HG02943 (cell line): ENCODE measurements at regions not wholly inside any gene's neighbourhood (a gene's known extent, or its start where the extent isn't known, plus 50 kb on each side); places are given as distances from the start of the nearest gene placed in this dataset.

Source experiments
- ATAC-seq: cut with Tn5 transposase; IDR thresholded peaks from one replicate; pipeline ENCODE4 v1.9.1; 2021; ENCODE audit warnings: mild to moderate bottlenecking, low read depth, moderate library complexity; ENCODE audit not compliant: unreplicated experiment

DNA sequence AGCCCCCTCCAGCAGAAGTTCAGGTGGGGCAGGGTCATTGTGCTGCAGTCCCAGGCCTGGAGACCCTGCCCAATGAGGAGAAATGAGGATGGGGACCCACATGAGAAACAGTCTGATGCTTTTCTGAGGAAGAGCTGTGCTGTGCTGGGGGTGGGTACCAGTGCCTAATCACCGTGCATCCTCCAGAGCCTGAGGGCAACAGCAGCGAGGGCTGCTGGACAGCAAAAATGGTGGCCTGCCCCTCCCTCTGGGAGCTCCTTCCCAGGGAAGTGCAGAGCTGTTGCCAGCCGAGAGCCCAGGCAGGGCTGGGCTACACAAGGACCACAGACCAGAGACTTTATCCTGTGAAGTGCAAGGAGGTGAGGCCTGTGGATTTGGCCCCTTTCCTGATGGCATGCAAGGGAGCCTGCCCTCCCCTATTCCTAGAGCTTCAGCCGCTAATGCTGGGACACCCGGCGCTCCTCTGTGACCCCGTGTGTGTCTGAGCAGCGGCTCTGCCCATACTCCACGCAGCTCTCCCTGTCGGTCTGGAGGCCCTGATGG, 134.8 kb downstream of the DSEL start:
- no peak for ATAC-seq

DNA sequence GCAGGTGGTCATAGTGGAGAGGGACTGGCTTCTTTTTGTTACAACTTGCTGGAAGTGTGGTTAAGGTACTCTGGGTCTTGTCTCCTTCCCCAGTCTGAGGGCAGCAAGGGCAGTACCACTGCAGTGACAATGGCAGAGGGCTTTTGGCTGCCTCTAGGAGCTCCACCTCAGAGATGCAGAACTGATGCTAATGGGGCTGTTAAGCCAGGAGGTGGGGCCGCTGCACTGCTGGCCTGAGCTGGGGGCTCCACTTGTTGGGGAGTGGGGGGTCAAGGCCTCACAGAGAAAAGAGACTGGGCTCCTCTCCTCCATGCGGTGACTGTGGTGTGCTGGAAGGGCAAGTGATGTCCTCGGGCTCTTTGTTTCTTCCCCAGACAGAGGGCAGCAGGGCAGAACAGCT, 135.7 kb downstream of the DSEL start:
- ATAC-seq: no peak

DNA sequence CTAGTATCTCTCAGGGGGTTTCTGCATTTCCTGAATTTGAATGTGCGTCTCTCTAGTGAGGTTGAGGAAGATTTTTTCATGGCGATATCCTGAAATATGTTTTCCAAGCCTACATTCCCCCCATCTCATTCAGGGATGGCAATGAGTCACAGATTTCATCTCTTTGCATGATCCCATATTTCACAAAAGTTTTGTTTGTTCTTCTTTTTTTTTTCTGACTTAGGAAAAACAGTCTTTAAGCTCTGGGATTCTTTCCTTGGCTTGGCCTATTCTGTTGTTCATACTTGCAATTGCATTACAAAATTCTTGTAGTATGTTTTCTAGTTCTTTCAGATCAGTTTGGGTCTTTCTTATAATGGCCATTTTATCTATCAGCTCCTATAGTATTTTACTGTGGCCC, 136.5 kb downstream of the DSEL start:
- ATAC-seq: no peak

DNA sequence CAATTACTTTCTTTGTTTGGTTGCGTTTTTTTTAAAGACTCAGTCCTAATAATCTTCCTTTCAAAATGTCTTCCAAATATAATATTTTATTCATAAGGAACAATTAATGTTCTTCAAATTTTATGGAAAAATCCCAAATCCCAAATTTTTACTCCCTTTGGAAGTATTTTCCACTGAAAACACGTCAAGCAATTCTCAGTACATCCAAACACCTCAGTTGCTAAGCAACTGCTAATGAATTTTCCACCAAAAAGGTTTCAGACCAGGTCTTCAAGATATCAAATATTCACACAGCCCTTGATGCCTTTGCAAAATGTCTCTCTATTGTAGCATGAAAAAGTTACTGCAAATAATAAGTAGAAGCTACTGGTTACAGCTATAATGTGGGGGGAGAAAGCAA, 140.1 kb downstream of the DSEL start:
- no peak for ATAC-seq

DNA sequence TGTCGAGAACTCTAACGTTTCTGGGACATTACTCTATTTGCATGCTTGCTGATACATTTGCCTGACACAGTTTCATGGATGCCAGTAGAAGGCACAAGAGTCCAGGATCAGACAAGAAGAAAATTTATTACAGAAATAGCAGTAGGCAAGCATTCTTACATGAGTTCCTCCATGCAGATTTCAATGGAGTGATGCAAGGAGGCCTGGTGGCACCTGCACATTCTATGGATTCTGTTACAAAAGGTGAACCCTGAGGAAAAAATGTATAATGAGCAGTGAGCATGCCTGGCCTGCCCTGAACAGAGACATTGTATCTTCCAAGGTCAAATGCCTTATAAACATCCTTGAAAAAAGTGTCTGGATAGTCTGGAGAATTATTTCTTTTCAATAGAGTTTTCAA, 142.9 kb downstream of the DSEL start:
- no peak for ATAC-seq

DNA sequence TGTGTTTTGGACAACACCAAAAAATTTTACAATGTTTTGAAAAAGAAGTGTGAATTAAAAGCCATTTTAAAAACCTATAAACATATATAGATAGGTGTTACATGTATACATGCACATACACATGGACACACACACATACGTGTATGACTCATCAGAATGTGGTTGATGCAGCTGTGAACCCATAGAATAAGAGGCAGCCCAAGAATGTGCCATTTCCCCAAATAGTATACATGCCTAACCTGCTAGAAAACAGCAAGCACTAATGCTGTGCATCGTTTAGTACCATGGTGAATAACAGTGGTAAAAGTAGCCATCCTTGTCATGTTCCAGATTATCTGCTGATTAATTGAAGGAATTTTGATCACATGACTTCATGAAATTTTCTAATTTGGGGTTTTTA, 149.0 kb downstream of the DSEL start:
- no peak for ATAC-seq

DNA sequence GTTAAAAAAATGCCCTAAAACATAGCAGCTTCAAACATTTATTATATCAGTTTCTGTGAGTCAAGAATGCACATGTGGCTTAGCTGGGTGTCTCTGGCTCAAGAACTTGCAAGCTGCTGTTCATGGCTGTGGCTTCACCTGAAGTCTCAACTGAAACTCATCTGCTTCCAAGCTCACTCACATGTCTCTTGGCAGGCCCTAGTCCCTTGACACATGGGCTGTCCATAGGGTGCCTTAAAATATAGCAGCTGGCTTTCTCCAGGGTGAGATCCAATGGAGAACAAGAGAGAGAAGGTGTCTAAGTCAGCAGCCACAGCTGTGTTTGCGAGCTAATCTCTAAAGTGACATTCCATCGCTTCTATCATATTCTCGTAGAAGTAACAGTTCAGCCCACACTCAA, 152.8 kb downstream of the DSEL start:
- no peak for ATAC-seq

DNA sequence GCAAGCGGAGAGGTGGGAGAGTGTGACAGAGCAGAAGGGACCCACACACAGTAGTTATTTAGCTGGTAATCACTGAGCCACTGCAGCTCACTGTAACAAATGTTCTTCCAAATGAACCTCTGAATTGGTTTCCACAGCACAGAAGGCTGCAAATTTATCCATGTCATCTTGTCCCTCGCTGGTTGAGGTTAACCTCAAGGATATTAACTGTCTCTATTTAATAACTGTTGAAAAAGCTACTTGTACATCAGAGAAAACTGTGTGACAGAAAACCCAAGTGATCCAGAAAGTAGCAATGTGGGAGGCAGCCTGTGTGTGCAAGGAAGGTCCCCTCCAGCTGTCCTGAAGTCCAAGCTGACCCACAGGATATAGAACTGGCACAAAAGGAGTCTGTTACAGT, 153.6 kb downstream of the DSEL start:
- no peak for ATAC-seq

DNA sequence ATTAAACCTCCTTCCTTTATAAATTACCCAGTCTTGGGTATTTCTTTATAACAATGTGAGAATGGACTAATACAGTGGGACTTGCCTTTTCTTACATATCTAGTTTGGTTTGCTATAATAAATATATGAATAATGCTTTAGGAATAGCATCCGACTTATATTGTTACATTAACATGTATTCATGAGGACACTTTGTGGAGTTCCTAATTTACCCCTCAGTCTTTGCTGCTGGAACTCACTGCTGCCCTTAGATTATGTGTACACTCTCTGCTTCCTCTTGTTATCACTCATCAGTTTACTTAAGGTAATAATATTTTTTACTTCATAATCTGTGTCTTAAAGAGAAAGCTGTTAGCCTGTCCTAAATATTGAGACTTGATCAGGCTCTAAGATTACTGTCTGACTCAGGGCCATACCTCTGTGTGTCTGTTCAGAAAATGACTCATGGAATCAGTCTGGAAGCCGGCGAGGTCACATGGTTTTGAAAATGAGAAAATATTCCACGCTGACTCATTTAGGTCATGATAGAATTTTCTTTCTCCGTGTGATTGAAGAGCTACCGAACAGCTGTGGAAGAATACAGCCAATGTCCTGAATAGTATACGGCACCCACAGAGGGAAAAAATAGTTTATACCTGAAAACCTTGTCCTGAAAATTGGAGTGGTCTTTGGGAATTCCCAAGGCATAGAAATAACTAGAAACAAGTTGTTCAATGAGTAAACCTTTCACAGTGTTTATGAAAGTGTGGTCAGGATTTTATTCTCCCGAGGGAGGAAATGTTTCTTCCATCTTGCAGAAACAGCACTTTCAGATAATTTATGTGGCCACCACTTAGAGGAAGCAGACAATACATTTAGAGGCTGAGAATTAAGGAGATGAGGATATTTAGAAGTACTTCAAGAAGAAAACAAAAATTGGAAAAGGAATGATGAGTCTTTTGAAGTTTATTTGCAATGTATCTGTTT, 156.4 kb downstream of the DSEL start:
- no peak for ATAC-seq

DNA sequence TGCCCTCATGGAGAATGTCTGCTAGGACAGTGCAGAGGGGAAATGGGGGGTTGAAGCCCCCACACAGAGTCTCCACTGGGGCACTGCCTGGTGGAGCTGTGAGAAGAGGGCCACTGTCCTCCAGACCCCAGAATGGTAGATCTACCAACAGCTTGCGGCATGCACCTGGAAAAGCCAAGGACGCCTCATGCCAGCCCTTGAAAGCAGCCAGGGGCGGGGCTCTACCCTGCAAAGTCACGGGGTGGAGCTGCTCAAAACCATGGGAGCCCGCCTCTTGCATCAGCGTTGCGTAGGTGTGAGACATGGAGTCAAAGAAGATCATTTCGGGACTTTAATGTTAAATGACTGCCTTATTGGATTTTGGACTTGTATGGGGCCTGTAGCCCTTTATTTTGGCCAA, 157.6 kb downstream of the DSEL start:
- ATAC-seq: no peak

DNA sequence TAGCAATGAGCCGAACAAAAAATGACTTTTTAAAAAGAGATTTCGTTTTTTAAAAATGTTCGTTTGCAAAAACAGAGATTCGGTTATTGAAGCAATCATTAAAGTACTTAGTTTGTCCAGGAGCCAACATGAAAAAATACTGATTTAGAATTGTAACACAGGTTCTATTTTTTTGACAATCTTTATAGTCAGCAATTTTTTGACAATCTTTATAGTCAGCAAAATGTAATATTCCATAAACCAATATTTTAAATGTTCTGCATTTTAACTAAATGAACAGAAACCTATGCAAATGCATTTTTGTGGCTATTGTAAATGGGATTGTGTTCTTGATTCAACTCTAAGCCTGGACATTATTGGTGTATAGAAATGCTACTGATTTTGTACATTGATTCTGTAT, 161.8 kb downstream of the DSEL start:
- ATAC-seq: no peak

DNA sequence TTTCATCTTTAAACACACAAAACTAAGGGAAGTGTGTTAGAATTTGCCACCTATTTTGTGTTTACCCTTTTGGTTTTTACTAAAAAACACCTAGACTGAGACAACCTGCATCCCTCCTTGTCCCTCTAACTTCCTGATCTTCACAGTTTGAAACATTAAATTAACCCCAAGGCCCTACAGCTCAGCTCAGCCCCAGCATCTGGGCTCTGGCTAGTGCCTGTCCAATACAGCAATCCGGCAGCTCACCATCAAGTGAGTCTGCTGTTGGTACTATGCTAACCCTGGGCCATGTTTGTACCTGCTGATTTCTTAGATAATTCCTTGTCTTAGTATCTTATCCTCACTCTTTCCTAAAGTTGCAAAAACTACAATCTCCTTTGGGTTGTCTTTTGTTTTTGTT, 162.4 kb downstream of the DSEL start:
- ATAC-seq: no peak

DNA sequence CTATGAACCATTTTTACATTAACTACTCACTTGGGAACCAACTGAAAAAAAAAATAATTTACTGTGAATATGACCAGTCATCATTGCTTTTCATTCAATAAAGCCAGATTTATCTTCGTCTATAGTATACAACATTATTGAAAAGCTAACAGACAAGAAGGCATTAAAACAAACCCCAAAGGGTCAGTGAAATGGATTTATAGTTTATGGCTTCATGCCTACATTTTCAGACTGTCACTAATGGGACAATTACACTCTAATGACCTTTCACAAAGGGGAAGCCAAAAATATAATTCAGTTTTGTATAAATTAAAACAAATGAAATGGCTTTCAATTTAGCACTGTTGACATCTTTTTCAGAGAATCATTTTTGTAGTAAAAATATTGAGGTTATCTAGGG, 169.1 kb downstream of the DSEL start:
- no peak for ATAC-seq

DNA sequence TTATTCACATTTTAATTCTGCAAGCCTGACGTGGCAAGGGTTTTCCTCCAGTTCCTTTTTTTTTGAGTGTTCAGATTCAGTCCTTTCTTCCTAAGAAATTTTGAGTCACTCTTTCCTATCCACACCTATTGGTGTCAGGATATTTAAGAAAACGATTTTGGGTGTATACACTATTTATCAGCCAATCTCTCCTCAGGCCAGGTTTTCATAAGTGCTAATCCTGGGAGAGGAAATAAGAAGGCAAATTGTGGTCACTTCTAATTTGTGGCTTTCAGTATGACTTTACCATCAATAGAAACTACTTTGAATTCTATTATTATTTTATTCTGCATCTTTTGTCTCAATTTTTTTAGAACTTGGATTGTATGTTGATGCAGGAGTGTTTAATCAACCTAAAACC, 174.4 kb downstream of the DSEL start:
- ATAC-seq: no peak

DNA sequence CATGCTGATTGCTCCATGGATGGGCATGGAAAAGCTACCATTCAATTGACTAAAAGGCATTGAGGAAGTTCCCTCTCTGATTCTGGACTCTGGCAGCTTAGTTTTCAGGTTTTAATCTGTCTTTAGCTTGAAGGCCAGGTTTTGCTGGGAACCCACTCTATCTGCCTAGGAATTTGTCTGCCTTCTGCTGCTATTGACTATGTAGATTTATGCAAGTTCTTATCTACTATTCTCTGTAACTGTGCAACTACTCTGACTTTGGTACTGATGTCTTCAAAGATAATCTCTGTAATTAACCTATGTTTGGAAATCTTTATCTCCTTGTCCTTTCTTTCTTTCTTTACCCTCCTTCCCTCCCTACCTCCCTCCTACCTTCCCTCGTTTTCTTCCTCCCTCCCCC, 178.8 kb downstream of the DSEL start:
- ATAC-seq: no peak

DNA sequence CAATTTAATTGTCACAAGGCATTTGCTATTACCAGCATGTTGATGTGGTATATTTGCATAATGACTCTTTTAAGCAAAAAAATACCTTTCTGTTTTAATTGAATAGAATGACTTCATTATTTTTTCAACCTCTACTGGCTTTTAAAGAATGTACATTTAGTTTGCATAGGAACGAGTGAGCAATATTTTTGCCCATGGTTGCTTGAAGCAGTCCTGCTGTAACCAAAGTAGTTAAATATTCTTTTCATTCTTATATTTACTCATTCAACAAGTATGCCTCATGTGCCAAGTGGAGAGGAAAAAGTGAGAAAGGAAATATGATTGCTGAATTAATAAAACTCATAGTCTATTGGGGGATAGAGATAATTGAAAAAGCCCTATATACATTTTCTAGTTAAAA, 184.7 kb downstream of the DSEL start:
- ATAC-seq: no peak

DNA sequence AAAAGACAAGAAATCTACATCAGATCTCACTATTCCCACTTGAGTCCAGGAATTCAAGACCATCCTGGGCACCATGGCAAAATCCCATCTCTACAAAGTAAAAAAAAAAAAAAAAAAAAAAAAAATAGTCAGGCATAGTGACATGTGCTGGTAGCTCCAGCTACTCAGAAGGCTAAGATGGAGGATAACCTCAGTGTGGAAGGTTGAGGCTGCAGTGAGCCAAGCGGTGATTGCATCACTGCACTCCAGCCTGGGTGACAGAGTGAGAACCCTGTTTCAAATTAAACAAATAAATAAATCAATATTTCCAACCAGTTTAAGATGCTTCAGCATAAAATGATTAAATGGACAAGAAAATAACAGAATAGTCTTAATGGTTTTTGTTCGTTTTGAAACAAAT, 197.4 kb downstream of the DSEL start:
- ATAC-seq: no peak

DNA sequence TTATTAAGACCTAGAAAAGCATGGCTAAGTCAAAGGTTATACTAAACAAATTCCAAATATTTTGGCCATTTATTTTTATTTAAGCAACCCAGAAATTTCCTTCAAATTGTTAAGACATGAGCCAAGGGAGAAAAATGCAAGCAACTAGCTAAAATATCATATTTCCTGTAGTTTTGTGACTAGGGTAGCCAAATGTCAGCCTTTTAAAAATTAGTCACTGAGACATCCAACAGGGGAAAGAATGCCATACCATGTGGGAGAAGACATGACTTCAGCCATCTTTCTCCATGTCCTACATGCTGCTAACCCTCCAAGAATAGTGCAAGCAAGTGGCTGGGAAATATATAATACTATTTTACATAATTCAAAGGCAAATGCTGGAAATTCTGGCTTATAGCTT, 197.9 kb downstream of the DSEL start:
- ATAC-seq: no peak

DNA sequence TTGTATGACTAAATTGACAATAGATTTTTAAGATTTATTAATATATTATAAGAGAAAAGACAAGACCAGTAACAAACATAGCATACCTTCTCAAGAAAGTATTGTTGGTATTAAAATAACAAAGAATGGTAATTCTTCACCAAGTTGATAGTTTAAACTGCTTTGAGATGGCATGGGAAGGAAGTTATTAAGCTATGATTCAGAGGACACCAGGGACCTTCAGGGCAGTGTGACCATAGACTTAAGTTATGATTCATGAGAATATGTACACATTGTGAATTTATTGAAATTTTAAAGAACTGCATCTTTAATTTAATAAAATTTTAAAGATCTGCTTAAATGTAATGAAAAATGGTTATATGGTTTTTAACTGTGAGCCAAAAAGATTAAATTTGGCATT, 205.7 kb downstream of the DSEL start:
- ATAC-seq: no peak

DNA sequence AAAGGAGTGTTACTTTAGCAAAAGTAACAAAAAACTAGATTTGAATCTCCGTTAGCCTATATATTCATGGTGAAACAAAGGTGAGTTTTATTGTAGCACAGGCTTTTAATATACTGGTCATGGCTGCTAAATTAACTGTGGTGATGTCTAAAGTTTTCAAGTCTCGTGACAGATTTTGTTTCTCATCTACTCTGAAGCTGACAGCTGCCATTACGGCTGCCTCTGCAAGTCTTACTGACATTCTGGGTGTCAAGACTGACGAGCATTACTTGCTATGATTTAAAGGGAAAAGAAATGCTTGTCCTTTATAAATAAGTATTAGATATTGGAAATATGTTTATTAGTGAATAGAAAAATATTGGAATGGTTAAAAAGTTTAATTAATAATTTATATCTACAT, 207.7 kb downstream of the DSEL start:
- no peak for ATAC-seq

DNA sequence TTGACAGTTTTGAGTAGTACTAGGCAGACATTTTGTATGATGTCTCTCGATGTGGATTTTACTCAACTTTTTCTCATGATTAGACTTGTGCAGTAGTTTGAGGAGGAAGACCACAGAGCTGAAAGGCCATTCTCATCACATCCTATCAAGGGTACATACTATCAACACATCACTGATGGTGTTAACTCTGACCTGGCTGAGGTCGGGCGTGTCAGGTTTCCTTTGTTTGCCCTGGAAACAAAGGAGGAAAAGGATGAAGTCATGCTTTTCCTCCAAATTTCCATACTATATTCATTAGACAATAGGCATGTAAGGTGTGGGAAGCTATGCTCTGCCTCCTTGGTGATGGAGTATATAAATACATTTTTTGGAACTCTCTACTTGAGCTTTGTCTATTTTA, 211.1 kb downstream of the DSEL start:
- ATAC-seq: no peak

DNA sequence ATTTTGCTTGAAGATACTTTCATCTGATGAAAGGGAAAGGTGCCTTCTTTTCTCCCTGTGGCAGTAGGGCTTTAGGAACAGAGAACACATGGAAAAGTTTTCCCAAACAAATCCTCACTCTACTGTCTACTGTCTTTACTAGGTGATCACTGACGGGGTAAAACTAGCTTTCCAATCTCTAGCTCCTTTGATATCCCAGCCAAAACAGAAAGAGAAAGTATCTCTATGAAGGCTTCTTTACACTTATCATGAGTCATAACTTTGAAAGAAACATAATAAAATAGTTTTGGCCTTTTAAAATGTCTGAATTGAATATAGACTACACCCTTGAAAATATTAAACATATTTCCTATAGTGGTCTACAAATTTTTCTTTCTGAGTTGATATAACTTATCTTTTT, 214.5 kb downstream of the DSEL start:
- no peak for ATAC-seq
